ENCODE measurements at regions not wholly inside any gene's neighbourhood (a gene's known extent, or its start where the extent isn't known, plus 50 kb on each side); places are given as distances from the start of the nearest gene placed in this dataset.
"Not testable (repeated sequence)": the region's sequence is repeated elsewhere in the genome, so short reads cannot be mapped to it uniquely, and the experiment has no call there.

GRCh38 chr2:150812066-150812465, 324.6 kb upstream of the RND3 start:
- FAIRE-seq: no peak

- no peak for FAIRE-seq
These were observed 323.9 kb upstream of the RND3 start for GRCh38 chr2:150811259-150811855.

- no peak for FAIRE-seq
These were observed 321.6 kb upstream of the RND3 start for GRCh38 chr2:150809103-150809502.

- FAIRE-seq: no peak
These were observed 318.9 kb upstream of the RND3 start for GRCh38 chr2:150806336-150806735.

GRCh38 chr2:150803689-150804398, 316.4 kb upstream of the RND3 start:
- no peak for FAIRE-seq

GRCh38 chr2:150802635-150803034, 315.2 kb upstream of the RND3 start:
- no peak for FAIRE-seq

- not testable (repeated sequence) for FAIRE-seq
These were observed 308.8 kb upstream of the RND3 start for GRCh38 chr2:150796236-150796635.

- no peak for FAIRE-seq
These were observed 305.4 kb upstream of the RND3 start for GRCh38 chr2:150792780-150793300.

GRCh38 chr2:150791567-150791966, 304.1 kb upstream of the RND3 start:
- no peak for FAIRE-seq

GRCh38 chr2:150789376-150789905, 302.0 kb upstream of the RND3 start:
- no peak for FAIRE-seq

- FAIRE-seq: no peak
These were observed 301.1 kb upstream of the RND3 start for GRCh38 chr2:150788426-150789140.

GRCh38 chr2:150787353-150788093, 300.1 kb upstream of the RND3 start:
- FAIRE-seq: no peak

GRCh38 chr2:150784389-150784788, 296.9 kb upstream of the RND3 start:
- FAIRE-seq: no peak

- no peak for FAIRE-seq
These were observed 296.4 kb upstream of the RND3 start for GRCh38 chr2:150783896-150784295.

GRCh38 chr2:150783015-150783414, 295.5 kb upstream of the RND3 start:
- FAIRE-seq: no peak

GRCh38 chr2:150782613-150783012, 295.1 kb upstream of the RND3 start:
- FAIRE-seq: no peak

GRCh38 chr2:150781142-150781541, 293.7 kb upstream of the RND3 start:
- no peak for FAIRE-seq

- FAIRE-seq: no peak
These were observed 291.4 kb upstream of the RND3 start for GRCh38 chr2:150778828-150779227.

- FAIRE-seq: no peak
These were observed 282.0 kb upstream of the RND3 start for GRCh38 chr2:150769421-150769820.

- no peak for FAIRE-seq
These were observed 280.7 kb upstream of the RND3 start for GRCh38 chr2:150767991-150768746.

GRCh38 chr2:150762571-150762970, 275.1 kb upstream of the RND3 start:
- FAIRE-seq: no peak

GRCh38 chr2:150759531-150759930, 272.1 kb upstream of the RND3 start:
- no peak for FAIRE-seq
